ENCODE measurements at regions not wholly inside any gene's neighbourhood (a gene's known extent, or its start where the extent isn't known, plus 50 kb on each side); places are given as distances from the start of the nearest gene placed in this dataset.

DNA sequence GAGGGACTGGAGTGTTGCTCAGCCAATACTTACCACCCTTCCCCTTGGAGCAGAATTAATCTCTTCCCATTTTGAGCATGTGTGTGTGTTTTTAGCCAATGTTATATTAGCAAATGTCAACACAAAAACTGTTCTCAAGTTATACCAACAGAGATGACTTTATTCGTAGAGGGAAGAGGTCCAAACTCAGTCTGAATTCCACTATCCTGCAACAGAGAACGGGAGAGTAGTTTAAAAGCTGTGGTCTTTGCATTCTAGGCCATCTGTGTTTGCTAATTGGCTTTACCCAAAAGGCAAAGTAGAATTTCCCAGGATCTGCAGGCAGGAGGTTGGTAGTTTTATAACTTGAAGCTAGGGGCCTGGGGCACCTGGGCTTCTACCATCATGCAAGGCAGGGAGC is 847.9 kb upstream of the TMEM132C start:
- no peak for DNase-seq

DNA sequence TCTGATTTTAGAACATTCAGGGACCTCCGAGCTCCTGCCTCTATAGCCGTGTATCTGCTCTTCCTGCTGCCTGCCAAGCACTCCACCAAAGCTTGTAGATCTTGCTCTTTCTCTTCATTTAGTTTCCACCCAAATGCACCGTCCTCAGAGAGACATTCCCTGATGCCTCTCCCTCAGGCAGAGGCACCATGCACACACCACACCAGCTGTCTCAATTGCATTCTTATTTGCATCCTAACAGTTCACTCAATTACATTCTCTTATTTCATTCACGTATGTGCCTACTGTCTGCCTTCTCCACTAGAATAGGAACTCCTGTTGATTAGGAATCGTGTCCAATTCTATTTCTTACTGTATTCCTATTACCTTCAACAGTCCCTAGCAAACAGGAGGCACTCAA is 845.4 kb upstream of the TMEM132C start:
- no peak for DNase-seq

DNA sequence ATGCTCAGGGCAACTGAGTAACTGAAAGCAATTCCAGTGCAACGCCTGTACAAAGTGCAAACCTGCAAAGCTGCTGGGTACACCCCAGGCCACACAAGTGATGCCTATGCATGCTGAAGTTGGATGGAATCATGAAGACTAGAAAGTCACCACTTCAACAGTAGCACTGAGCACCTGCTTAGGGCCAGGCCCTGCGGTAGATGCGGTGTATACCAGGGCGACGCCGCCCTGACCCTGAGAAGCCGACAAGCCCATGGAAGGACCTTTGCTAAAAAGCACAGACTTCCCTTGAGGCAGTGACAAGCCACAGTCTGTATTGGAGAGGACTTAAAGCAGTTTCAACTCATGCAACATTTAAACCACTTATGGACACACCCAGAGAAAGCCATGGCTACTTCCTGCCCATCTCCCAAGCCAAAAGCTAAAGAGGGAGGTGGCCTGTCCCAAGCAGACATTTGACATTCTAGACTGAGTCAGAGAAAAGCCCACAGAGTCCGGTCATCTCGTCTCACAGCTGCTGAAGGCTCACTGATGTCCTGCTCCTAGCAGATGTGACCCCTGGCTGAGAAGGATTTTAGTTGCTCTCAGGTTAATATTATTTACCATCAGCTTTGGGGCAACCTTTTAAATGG is 843.9 kb upstream of the TMEM132C start:
- DNase-seq = no peak

DNA sequence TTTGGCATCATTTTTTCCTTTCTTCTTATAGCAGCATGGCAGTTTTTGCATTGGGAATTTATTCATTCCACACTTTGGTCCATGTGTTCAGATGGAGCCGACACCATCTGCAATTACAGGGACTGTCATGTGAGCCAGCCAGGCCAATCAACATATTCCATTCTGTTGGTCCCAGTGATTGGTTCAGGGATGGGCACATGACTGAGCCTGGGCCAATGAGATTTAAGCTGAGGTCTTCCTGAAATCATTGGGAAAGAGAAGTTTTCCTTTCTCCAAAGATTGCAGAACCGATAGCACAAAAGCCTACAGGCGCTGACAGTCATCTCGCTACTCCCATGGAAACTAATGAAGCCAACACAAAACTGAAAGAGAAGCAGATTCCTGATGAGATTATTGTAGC is 841.5 kb upstream of the TMEM132C start:
- no peak for DNase-seq

DNA sequence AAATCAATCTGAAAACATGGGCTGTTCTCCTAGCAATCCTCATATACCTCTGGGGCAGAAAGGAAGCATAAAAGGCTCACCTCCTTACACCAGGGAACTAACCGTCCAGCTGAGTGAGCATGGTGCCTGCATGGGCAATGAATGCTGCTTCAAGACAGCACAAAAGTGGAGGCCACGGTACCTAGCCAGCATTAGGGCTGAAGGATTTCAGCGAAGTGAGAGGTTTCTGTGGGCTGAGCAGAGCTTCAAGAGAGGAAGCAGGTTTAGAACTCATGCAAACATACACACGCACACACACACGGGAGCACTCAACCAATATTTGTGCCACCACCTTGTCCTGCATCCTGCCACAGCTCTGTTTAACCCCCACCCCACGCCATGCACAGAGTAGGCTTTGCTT is 838.5 kb upstream of the TMEM132C start:
- no peak for DNase-seq

DNA sequence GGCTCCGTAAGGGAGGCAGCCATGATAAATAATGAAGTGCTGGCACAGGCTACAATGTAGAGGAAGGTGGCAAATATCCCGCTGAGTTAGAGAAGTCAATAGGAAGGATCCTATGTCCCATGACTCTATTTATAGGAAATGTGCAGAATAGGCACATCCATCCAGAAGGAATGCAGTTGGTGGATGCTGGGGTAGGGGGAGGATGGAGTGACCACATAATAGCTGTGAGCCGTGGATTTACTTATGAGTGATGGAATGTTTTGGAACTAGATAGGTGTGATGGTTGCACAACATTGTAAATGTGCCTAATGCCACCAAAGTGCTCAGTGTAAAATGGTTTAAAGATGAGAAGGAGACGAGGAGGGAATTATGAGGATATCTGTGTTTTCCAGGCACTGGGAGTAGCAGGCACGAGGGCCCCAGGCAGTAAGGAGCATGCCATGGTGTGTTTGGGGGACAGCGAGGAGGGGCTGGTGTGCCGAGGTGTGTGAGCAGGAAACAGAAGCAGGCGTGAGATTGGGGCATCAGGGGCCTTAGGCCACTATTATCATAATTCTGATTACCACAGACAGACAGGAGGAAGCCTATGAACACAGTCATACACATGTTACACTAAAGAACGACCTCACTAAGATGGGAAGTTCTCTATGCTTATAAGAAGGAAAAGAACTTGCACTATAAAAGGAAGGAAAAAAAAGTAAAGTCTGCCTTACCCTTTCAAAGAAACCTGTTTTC is 837.3 kb upstream of the TMEM132C start:
- DNase-seq = no peak

DNA sequence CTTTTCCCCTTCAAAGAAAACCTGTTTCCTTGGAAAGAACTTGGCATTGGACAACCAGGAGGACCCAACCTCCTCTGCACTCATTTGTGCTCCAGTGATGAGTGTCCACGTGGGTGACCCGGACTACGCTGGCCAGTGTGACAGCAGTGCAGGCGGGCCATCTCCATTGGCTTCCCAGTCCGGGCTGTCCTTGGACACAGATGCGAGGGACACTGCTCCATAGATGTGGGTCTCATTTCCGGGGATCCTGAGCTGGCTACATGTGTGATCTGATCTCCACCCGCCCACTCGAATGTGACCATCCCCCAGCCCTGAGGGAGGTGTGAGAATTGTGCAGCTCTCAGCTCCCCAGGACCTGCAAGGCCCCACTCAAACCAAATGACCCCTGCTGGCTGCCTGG is 836.6 kb upstream of the TMEM132C start:
- no peak for DNase-seq

DNA sequence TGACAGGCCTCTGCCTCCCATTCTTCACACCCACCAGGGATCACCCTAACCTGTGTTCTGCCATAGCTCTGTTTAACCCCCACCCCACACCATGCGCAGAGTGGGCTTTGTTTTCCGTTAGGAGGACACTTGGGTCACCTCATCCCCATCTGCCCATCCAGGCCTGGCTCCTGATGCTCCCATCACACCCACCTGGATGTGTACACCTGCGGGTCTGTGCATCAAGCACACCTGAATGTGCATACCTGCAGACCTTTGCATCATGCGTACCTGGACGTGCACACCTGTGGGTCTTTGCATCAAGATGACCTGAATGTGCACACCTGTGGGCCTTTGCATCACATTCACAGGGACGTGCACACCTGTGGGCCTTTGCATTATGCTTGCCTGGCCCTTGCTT is 835.8 kb upstream of the TMEM132C start:
- no peak for DNase-seq

DNA sequence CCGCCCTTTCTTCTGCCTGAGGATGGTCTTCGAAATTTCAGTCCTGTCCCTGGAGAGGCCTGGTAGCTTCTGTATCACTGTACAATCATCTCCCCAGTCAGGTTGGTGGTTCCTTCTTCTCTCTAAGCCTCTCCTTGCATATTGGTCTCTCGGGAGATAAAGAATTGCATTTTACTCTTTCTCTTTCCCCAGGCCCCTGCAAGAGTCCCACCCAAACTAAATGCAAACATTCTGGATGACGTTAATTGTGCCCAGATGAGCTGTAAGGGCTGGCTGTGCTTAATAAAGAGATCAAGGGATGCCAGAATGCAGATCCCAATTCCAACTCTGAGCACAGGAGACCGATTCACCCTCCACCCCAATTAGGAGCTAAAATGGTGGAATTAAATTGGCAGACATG is 835.4 kb upstream of the TMEM132C start:
- DNase-seq = no peak

DNA sequence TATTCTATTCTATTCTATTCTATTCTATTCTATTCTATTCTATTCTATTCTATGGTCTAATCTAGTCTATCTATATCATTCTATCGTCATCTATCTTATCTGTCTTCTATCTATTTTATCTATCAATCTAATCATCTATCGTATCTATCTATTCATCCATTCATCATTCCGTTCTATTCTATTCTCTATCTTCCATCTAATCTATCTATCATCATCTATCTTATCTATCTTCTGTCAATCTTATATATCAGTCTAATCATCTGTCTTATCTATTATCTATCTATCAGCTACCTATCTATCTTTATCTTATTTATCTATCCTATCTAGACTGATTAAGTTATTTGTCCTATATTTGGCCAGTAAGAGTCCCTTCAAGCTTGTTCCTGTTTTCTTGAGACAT is 831.5 kb upstream of the TMEM132C start:
- DNase-seq = no peak

DNA sequence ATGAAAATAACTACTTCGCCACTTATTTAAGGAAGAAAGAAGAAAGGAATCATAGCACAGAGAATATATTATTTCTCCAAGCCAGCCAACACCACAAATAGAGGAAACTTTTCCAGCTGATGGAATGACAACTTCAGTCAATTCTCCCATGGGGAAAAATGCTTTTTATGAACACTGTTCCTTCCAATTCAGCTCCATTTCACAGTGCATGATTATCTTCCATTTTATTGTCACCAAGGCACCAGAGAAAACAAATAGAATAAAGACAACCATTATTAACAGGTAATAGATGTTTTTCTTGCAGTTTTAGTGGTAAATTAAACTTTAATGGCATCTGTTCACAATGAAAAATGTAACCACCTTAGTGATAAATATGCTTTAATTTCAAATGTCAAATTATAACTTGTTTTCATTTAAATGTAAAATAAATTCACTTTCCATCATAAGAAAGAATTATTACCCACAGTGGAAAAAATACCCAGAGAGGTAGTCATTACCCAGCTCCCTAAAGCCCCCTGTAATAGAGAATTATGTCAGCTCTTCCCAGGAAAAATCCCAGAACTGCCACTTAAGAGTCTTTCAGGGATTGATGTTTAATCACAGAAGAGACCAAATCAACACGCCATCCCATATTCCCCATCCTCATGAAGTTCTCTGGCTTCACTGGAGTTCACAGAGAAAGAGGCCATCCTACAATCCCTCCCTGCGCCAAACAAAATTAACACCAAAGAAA is 828.3 kb upstream of the TMEM132C start:
- no peak for DNase-seq

DNA sequence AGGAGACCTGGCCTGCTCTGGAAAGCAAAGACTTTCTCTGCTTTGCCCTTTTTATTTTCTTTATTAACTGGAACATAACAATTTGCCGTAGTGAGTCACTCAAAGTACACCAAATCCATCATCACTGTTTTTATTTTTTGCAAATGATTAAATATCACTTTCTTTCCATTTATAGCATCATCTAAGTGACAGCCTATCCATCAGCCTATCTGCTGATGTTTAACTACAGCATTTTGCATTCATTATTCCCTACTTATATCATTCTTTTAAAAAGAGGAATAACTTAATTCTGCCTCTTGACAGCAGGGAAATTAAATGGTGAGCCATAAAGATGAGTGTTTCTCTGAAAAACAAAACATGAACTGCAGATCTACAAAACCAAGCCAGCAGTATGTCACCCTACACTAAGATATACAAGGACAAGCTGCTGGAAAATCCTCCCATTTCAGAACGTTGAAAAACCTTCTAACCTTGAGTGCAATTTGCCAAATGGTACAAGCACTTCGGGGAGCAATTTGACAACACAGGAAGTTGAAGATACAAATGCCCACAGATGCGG is 821.3 kb upstream of the TMEM132C start:
- no peak for DNase-seq

DNA sequence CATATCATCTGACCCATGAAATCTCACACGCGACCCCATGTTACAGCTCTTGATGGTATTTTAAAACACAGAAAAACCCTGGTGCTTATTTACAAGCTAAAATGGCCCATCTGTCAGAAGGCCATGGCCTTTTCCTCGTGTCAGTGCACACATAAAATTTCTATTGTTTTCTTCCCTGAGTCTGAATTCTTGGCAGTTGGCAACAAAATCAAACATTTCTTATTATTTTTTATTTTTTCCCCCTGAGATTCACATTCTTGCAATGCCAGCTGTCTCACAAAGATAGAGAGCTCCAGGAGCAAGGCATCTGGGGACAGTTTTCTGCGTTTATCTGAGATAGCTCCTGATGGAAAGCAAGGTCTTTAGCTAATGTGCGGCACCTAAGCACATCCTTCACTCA is 818.1 kb upstream of the TMEM132C start:
- no peak for DNase-seq

DNA sequence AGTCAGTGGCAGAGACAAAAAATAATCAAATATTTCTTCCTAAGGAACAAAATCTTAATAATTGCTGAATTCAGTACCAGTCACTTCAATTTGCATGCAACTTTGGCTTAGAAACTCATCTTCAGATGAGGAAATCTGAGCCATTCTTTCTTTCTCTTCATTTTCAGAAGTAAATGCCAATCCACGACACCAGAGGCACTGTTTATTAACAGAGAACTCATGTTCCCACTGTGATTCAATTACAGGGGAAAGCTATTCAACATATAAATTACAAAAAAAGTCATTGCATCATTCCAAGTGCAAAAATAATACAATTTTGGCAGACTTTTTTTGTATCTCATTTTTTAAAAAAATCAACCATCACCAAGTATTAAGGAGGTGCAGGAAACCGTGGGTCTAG is 816.1 kb upstream of the TMEM132C start:
- DNase-seq = no peak

DNA sequence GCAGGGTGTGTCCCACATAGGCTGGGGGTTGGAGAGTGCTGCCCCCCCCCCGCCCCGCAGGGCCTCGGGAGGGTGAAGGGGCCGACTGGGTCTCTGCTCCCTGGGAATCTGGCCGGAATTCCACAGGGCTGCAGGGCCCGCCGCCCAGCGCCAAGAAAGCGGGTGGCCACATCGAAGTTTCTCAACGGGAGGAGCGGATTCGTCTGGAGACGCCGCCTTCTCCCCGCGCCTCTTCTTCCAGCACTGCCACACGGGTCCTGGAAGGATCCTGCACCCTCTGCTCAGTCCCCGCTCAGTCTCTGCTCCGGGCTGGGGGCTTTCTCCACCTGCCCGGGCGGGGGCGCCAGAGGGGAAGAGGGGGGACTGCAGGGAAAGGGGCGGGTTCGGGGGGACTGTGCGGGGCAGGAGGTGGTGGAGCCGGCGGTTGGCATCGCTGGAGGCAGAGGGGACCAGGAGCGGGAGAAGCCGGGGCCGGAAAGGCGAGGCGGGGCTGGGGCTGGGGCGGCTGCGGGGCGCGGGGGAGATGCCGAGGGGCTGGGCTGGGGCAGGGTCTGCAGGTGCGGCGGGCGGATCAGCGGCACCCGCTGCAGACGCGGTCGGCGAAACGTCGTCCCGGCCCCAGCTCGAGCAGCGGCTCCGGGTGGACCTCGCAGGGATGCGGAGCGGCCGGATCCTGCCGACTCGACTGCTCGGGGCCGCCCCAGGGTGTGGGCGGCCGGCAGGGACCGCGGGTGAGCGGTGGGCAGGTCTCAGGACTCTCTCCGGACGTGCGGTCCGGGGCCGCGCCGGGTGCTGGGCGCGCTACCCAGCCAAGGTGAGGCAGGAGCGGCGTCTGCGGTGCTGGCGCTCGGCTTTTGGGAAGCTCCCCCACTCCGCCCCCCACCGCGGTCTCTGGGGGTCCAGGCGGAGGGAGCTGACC is 811.4 kb upstream of the TMEM132C start:
- DNase-seq = no peak

DNA sequence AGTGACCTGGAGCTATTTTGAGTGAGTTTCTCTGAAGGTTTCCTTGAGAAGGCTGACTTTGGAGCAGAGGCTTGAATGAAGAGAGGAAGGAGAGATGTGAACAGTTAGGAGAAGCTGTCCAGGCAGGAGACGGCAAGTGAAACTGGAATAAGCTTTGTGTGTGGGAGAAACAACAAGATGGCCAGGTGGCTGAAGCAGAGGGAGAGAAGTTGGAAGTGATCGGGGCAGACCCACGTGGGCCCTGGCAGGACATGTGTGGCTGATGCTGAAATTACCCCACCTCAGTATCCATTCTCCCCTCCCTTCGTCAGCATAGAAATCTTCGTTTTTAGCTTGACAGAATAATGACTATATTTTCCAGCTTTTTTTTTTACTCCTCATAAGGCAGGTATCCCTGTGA is 809.2 kb upstream of the TMEM132C start:
- DNase-seq = no peak

DNA sequence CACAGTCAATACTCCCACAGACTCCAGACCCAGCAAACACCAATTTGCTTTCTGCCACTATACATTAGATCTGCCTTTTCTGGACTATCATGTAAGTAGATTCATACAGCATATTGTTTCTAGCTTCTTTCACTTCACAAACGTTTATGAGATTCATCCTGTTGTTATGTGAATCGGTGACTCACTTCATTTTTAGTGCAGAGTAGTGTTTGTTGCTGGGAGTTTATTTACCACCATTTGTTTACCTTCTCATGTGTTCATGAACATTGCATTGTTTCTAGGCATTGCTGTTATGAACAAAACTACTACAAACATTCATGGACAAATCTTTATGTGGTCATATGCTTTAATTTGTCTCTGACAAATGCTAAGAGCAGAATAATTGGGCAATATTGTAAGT is 807.8 kb upstream of the TMEM132C start:
- DNase-seq = no peak

DNA sequence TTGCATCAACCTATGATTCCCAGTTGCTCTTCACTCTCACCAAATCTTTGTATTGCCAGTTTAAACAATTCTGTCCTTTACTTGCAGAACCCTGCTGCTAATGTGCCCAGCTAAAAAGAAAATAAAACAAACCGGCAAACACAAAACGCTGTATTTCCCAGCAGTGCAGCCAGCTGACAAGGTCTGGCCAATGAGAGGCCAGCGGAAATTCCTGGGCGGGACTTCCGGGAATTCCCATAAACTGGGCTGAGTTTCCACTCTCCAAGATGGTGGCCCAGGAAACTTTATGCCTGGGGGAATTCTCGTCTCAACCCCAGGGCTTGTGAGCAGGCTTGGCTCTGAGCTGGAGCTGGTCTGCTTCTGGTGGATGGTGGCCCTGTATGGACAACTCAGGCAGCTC is 807.3 kb upstream of the TMEM132C start:
- no peak for DNase-seq

DNA sequence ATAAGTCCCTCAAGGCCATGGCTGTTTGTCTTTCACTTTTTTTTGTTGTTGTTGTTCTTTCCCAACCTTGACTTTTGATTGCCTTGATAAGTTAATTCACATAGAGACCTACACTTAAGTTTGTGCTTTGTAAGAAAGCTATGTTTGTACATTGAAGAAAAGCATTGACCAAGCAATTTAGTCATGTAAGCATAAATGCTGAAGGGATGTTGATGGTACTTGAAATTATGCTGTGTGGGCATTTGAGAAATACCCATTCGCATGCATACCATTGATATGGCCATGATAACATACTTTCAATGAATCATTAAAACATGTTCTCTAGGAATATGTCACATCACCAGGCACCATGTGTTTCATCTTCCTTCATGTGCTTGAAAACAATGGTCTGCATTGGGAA is 803.7 kb upstream of the TMEM132C start:
- DNase-seq = no peak

DNA sequence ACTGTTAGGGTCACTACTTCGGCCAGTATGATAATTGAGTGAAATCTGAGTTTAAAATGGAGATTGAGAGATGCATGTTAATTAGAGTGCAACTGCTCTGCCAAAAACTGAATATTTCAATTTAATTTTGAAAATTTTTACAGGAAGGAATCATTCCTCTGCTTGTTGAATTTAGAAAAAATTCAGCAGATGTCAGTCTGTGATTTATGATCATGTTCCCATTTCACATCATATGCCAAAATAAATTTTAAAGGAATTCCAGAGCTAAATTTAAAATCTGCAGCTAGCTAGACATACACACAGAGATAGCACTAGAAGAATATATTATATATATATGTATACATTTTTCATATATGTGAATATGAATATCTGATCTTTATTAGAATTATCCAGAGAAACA is 797.6 kb upstream of the TMEM132C start:
- DNase-seq = no peak

DNA sequence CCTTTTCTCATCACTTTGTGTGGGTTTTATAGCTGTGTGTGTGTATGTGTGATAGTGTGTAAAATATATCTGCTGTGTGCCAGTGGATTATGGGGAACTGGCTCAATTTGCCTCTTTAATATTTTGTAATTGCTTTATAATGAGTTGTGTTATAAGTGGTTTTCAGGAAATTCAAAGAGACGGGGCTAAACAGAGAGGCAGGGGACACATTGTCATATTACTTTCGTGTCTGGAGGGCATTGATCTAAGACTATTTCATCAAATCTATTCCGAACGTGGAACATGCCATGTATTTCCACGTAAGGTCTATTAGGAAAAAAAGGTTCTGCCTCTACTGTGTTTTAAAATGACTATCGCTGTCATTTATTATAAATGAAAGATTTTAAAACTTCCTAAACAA is 793.2 kb upstream of the TMEM132C start:
- no peak for DNase-seq

DNA sequence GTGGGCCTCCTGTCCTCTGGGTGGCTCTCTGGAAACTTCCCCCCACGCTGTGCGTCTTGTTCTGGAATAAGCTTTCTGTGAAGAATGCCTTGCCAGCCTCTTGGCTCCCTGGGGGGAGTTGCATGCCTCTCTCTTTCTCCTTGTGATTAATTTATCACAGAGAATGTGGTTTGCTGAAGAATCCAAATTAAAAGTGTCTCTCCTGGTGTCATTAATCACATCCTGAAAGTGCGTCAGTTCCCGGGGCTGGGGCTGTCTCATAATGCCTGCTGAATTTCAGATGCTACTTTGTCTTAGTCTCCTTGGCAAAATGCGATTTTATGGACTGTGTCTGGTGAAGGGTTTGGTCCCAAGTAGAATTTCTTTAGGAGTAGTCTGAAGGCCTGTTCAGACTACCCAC is 787.7 kb upstream of the TMEM132C start:
- no peak for DNase-seq

DNA sequence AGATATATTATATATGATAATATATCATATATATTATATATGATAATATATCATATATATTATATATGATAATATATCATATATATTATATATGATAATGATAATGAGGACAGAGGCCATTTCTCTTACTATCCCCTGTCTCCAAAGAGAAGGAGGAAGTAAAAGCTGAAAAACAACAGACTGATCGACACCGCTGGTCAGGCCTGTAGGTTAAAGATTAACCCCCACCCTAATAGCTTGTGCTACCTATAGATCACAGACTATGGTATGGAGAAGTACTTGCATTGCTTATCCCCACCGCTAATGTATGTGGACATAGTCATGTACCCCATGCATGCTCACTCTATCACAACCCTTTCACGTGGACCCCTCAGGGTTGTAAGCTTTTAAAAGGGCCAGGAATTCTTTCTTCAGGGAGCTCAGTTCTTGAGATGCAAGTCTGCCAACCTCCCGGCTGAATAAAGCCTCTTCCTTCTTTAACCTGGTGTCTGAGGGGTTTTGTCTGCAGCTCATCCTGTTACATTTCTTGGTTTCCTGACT is 786.1 kb upstream of the TMEM132C start:
- no peak for DNase-seq

All from NCI-H1417 treated with DMSO at 0.1 percent for 48 hours (cell line).